ENCODE measurements at regions not wholly inside any gene's neighbourhood (a gene's known extent, or its start where the extent isn't known, plus 50 kb on each side); places are given as distances from the start of the nearest gene placed in this dataset.

DNA sequence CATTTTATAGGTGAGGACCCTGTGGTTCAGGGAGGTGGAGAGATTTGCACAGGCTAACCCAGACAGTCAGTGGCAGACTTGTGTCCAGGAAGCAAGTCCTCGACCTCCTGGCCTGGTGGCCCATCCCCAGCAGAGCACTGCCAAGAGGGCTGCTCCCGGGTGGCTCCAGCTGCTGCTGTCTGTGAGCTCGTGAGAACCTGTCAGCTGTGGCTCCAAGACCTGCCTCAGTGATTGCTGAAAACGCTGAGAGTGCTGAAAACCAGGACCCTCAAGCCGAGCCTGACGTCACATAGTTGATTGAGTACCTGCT is 74.2 kb downstream of the RTL9 start:
- no peak overlapping the region for H2AFZ ChIP-seq (ENCODE audit: low read length)
- H3K4me1 Mint-ChIP-seq: peaks cover 26 to 32% of the 10 kb centered on the region in 2 experiments
- peaks cover 37% of the 10 kb centered on the region for H3K27me3 Mint-ChIP-seq (ENCODE audit: low read depth)
- no peak overlapping the region for H4K5ac ChIP-seq (ENCODE audit: insufficient read length, low read depth, low read length)
- no peaks in the 10 kb centered on the region; the same call in 1 of the 2 replicates for H3K4me1 ChIP-seq (ENCODE audit: insufficient read depth, low read length)
- H3K79me2 ChIP-seq (ENCODE audit: insufficient read depth, low read length): no peaks in the 10 kb centered on the region
- no peak overlapping the region for H3K9ac ChIP-seq (ENCODE audit: extremely low read depth, insufficient read length, low read length)
- H3K4me3 Mint-ChIP-seq: no peak overlapping the region
- H2AK5ac ChIP-seq (ENCODE audit: insufficient read length, low read length): no peak overlapping the region
- no CpG with 5 or more reads among the region's 6 CpGs for WGBS (ENCODE audit: extremely low coverage, insufficient read length, low lambda C conversion rate)
- no peak overlapping the region for H4K91ac ChIP-seq (ENCODE audit: insufficient read length, low read depth, low read length)
- no peak overlapping the region for H3K27ac ChIP-seq (ENCODE audit: insufficient read length, low read depth, low read length)
- H3K9me3 ChIP-seq (ENCODE audit: control insufficient read depth, low read depth, low read length): no peaks in the 10 kb centered on the region
- no peak overlapping the region for H3K27ac Mint-ChIP-seq
- H2BK20ac ChIP-seq (ENCODE audit: low read depth, low read length, poor library complexity, severe bottlenecking): no peak overlapping the region
- no peaks in the 10 kb centered on the region for H3K36me3 Mint-ChIP-seq (ENCODE audit: insufficient read depth in 1 of 3, low read depth in 3 of 3)
- no peaks in the 10 kb centered on the region for H3K23me2 ChIP-seq (ENCODE audit: insufficient read length, low read depth, low read length, poor library complexity, severe bottlenecking)
- TF ChIP-seq, protein P1, sequence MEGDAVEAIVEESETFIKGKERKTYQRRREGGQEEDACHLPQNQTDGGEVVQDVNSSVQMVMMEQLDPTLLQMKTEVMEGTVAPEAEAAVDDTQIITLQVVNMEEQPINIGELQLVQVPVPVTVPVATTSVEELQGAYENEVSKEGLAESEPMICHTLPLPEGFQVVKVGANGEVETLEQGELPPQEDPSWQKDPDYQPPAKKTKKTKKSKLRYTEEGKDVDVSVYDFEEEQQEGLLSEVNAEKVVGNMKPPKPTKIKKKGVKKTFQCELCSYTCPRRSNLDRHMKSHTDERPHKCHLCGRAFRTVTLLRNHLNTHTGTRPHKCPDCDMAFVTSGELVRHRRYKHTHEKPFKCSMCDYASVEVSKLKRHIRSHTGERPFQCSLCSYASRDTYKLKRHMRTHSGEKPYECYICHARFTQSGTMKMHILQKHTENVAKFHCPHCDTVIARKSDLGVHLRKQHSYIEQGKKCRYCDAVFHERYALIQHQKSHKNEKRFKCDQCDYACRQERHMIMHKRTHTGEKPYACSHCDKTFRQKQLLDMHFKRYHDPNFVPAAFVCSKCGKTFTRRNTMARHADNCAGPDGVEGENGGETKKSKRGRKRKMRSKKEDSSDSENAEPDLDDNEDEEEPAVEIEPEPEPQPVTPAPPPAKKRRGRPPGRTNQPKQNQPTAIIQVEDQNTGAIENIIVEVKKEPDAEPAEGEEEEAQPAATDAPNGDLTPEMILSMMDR (conservative IDR thresholded peaks at IDR 0.05): no peak
- no peak overlapping the region for H3K23ac ChIP-seq (ENCODE audit: insufficient read length, low read depth, low read length)
- H2BK120ac ChIP-seq (ENCODE audit: low read depth, low read length, poor library complexity, severe bottlenecking): no peak overlapping the region
- H3K14ac ChIP-seq (ENCODE audit: insufficient read depth, low read length): no peak overlapping the region; the same call in 1 of the 2 replicates
- H2BK12ac ChIP-seq (ENCODE audit: insufficient read length, low read depth, low read length): no peak overlapping the region
- H3K4me2 ChIP-seq (ENCODE audit: insufficient read depth, insufficient read length, low read length): no peak overlapping the region
- H3T11ph ChIP-seq (ENCODE audit: low read length): no peak overlapping the region
- H4K20me1 ChIP-seq (ENCODE audit: control insufficient read depth, insufficient read depth, insufficient read length): no peaks in the 10 kb centered on the region
- H3K79me1 ChIP-seq (ENCODE audit: insufficient read depth, low read depth, low read length, poor library complexity, severe bottlenecking): no peaks in the 10 kb centered on the region
- H3K27me3 ChIP-seq (ENCODE audit: insufficient read depth, low read length): no peaks in the 10 kb centered on the region
- H3K4ac ChIP-seq (ENCODE audit: low read depth, low read length): no peak overlapping the region
- no peaks in the 10 kb centered on the region for H3K9me3 Mint-ChIP-seq
- H2BK5ac ChIP-seq (ENCODE audit: insufficient read length, low read length): no peak overlapping the region
- no peak overlapping the region for H3K56ac ChIP-seq (ENCODE audit: insufficient read length, low read depth, low read length)
- no peak overlapping the region for H4K8ac ChIP-seq (replicated peaks; ENCODE audit: insufficient read length, low read depth, low read length)
- DNase-seq: no peak
- no peak overlapping the region for H3K18ac ChIP-seq (ENCODE audit: insufficient read length, low read depth, low read length)
- no peak overlapping the region for H2BK15ac ChIP-seq (ENCODE audit: low read depth, low read length)

Measured in H9 (cell line).